ENCODE measurements at regions not wholly inside any gene's neighbourhood (a gene's known extent, or its start where the extent isn't known, plus 50 kb on each side); places are given as distances from the start of the nearest gene placed in this dataset.

DNA sequence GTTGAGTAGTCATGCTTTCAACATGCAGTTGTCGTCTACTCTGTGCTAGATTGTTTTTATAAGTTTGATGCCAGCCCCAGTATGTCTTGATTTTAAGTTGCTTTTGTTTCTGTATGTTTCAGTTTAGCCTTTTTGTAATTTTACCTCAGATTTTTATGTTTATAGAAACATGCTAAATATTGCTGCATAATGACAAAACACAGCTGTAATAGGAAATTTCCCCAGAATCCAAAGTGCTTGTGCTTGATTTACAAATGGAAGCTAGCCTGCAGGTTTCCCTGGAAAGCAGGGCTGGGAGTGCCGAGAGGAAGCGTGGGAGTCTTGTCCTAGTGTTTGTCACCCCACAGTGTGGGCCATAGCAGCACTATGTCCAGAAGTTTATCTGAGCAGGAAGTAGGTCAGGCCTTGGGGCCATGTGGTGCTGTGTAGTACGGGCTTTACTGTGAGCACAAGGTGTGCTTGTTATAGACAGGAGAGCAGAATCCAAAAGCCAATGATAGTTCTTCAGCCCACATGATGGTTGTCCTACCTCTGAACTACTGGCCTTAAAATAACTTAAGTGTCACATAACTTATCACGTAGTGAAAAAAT is 100.0 kb upstream of the NREP start (continued):
- no peak for TF ChIP-seq FOS (IDR thresholded peaks at IDR 0.05; ENCODE audit: low read depth, low read length)

DNA sequence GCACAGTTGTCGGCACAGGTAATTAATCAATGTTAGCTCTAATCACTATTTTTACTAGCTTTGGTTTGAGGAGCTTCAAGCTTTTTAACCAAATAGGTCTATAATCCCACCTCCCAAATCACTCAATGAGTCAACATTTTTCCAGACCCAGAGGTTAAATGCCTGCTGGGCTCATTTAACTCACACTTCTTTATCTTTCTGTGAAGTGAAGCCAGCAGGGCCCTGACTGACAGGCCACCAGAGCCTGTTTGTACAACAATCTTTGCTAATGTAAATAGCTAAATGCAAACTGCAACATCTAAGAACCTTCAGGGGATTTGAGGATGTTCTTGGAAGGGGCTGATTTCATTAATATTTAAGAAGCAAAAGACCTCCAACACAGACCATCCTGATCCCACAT is 98.4 kb upstream of the NREP start:
- no CpG with 5 or more reads among the region's 1 CpG for WGBS, 2 experiments (ENCODE audit: extremely low coverage in 2 of 2, insufficient read length in 1 of 2)
- Histone ChIP-seq H2AK5ac (ENCODE audit: low read depth, low read length) (no peak overlapping the region), H3K9me3 (ENCODE audit: control insufficient read depth, insufficient read depth, low read length) (no peaks in the 10 kb centered on the region), H2BK15ac (ENCODE audit: low read depth, low read length) (no peak overlapping the region), H3K79me1 (ENCODE audit: low read depth in 1 of 2, low read length in 2 of 2) (no peaks in the 10 kb centered on the region), H4K91ac (ENCODE audit: insufficient read depth, low read depth, low read length) (no peak overlapping the region), H4K20me1 (ENCODE audit: insufficient read depth, low read length) (no peaks in the 10 kb centered on the region), H2BK120ac (ENCODE audit: low read depth, low read length) (0 out of 2 replicates have a peak overlapping the region, but pooled peaks have one; percentile 2), H3K4me2 (ENCODE audit: low read depth, low read length) (no peak overlapping the region), H3K4me3 (ENCODE audit: insufficient read depth, low read depth, low read length) (no peak overlapping the region), H3K4me1 (ENCODE audit: control insufficient read depth, insufficient read depth, low read length) (peaks cover 13% of the 10 kb centered on the region), H3K27ac (ENCODE audit: insufficient read depth, low read length) (no peak overlapping the region), H3K4ac (ENCODE audit: low read depth, low read length) (no peak overlapping the region), H2AFZ (replicated peaks; ENCODE audit: low read length, poor library complexity) (no peak overlapping the region), H3K23ac (ENCODE audit: low read depth, low read length) (no peak overlapping the region), H2BK5ac (ENCODE audit: low read depth, low read length, poor library complexity, severe bottlenecking) (no peak overlapping the region), H3K18ac (ENCODE audit: low read depth, low read length) (no peak overlapping the region), H2BK20ac (ENCODE audit: low read depth, low read length) (no peak overlapping the region), H3K9ac (ENCODE audit: low read depth, low read length) (no peak overlapping the region), H3K9me1 (ENCODE audit: insufficient read depth, low read length) (peaks cover 3% of the 10 kb centered on the region; the same call in 1 of the 2 replicates), H3K56ac (ENCODE audit: extremely low read depth, insufficient read depth, low read length) (no peak overlapping the region), H4K5ac (ENCODE audit: low read depth, low read length) (no peak overlapping the region), H3K36me3 (ENCODE audit: control insufficient read depth, insufficient read depth, low read length) (no peaks in the 10 kb centered on the region), H3K14ac (replicated peaks; ENCODE audit: low read depth, low read length) (no peak overlapping the region), H2AK9ac (replicated peaks; ENCODE audit: low read depth, low read length, poor library complexity) (no peak overlapping the region), H3K27me3 (ENCODE audit: control insufficient read depth, insufficient read depth, low read length) (no peaks in the 10 kb centered on the region), H4K8ac (ENCODE audit: low read depth in 2 of 2, low read length in 2 of 2) (no peak overlapping the region)
- in situ Hi-C loops (cut with MboI; ENCODE audit: low sequenced_read_pairs) (no loop called here), intact Hi-C loops (cut with micrococcal nuclease) (loop anchor here (5.0 to 10.0 kb wide), 2 partner anchors 292 to 301 kb away; no protein-coding TSS in a partner anchor), dilution Hi-C loops (cut with HindIII; ENCODE audit: low sequenced_read_pairs, unreplicated experiment) (no loop called here)
- DNase-seq (no peak), ATAC-seq (ENCODE audit: low read depth) (no peak)
- POLR2A ChIA-PET (ENCODE audit: unreplicated experiment), result no interaction called here
- CTCF ChIA-PET, result interaction anchor here (1.8 kb wide), 1 partner anchor 15 kb away, joined by 4 read pairs; no protein-coding TSS in a partner anchor
- no peak for TF ChIP-seq CEBPB (IDR thresholded peaks at IDR 0.05; ENCODE audit: low read depth, low read length)
- no peak for TF ChIP-seq RCOR1 (IDR thresholded peaks at IDR 0.05; ENCODE audit: insufficient replicate concordance, low read length)
- no peak for TF ChIP-seq BHLHE40 (IDR thresholded peaks at IDR 0.05; ENCODE audit: low read depth, low read length)
- no peak for TF ChIP-seq RAD21 (IDR thresholded peaks at IDR 0.05; ENCODE audit: low read length)
- TF ChIP-seq MAFK (IDR thresholded peaks at IDR 0.05; ENCODE audit: low read depth, low read length), result no peak
- TF ChIP-seq MAZ (IDR thresholded peaks at IDR 0.05; ENCODE audit: borderline replicate concordance, low read depth, low read length), result no peak
- BruUV-seq (replicated peaks), result no TSS peak
